ENCODE measurements at regions not wholly inside any gene's neighbourhood (a gene's known extent, or its start where the extent isn't known, plus 50 kb on each side); places are given as distances from the start of the nearest gene placed in this dataset.

- DNase-seq (ENCODE audit: insufficient read length, low spot score): no peak
- FAIRE-seq: no peak
- TF ChIP-seq, protein P1, sequence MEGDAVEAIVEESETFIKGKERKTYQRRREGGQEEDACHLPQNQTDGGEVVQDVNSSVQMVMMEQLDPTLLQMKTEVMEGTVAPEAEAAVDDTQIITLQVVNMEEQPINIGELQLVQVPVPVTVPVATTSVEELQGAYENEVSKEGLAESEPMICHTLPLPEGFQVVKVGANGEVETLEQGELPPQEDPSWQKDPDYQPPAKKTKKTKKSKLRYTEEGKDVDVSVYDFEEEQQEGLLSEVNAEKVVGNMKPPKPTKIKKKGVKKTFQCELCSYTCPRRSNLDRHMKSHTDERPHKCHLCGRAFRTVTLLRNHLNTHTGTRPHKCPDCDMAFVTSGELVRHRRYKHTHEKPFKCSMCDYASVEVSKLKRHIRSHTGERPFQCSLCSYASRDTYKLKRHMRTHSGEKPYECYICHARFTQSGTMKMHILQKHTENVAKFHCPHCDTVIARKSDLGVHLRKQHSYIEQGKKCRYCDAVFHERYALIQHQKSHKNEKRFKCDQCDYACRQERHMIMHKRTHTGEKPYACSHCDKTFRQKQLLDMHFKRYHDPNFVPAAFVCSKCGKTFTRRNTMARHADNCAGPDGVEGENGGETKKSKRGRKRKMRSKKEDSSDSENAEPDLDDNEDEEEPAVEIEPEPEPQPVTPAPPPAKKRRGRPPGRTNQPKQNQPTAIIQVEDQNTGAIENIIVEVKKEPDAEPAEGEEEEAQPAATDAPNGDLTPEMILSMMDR (IDR thresholded peaks at IDR 0.05; ENCODE audit: insufficient read depth, missing control alignments): no peak
These were observed 202.1 kb upstream of the PLXNA2 start for GRCh38 chr1:208446271-208446691.

- DNase-seq (ENCODE audit: insufficient read length, low spot score) (no peak), FAIRE-seq (no peak)
- TF ChIP-seq, protein P1 (IDR thresholded peaks at IDR 0.05; ENCODE audit: insufficient read depth, missing control alignments): no peak
These were observed 204.2 kb upstream of the PLXNA2 start for GRCh38 chr1:208448425-208448824.

DNA sequence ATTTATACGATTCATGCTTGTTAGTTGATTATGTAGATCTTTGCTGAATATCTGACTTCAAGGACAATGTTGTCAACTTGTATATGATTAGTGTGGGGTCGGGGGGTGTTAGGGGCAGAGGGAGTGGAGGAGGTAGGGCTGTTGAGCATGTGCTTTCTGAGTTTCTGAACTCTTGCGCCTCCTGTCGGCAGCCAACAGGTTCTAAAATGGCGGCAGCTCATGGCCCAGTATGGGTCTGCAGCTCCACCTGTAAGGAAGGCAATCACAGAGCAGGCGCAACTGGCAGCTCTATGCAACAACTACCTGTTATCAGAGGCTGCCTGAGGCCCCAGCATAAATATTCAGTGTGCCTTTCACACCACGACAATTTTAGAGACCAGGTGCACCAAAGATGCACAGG, 205.8 kb upstream of the PLXNA2 start:
- TF ChIP-seq, protein P1 (IDR thresholded peaks at IDR 0.05; ENCODE audit: insufficient read depth, missing control alignments): no peak
- DNase-seq (ENCODE audit: insufficient read length, low spot score) (no peak), FAIRE-seq (no peak)

DNA sequence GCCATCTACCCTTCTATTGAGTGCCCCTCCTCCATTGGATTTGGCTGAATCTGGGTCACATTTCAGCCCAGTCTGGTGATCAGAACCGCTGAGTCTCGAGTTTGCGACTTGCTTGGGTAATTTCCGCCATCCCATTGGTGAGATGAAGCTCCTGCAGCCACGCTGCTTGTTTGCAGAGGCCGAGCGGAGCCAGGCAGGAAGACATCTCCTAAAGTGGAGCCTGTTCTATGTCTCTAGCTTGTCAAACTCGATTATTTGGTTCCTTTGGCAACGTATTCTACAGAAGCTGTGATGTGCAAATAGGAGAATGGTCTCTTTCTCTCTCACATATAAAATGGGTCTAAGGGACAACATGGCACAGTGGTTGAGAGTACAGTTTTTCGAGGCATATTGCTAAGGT, 206.8 kb upstream of the PLXNA2 start:
- FAIRE-seq (no peak), DNase-seq (ENCODE audit: insufficient read length, low spot score) (no peak)
- TF ChIP-seq, protein P1 (IDR thresholded peaks at IDR 0.05; ENCODE audit: insufficient read depth, missing control alignments): no peak

DNA sequence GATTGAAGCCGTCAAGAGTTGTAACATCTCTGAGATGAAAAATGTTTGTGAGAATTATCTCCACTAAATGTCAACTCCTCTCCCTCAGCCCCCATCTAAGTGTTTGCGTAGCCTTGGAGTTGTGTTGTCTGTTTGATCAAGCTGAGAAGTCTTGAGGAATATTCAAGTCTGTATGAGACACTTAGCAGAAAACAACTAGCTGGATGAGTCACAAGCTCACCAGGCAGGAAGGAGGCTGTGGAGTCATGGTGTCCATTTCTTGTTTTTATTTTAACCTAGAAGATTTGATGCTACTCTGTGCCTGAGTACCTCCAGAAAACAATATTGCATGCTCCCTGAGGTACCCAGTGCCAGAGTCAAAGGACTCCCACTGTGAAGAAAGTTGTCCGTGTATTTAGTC, 211.6 kb upstream of the PLXNA2 start:
- DNase-seq (ENCODE audit: insufficient read length, low spot score): no peak
- FAIRE-seq: no peak
- TF ChIP-seq, protein P1 (IDR thresholded peaks at IDR 0.05; ENCODE audit: insufficient read depth, missing control alignments): no peak

- TF ChIP-seq, protein P1 (IDR thresholded peaks at IDR 0.05; ENCODE audit: insufficient read depth, missing control alignments): no peak
- FAIRE-seq (no peak), DNase-seq (ENCODE audit: insufficient read length, low spot score) (no peak)
These were observed 212.3 kb upstream of the PLXNA2 start for GRCh38 chr1:208456487-208456886.

GRCh38 chr1:208460823-208461222, 216.6 kb upstream of the PLXNA2 start:
- TF ChIP-seq, protein P1 (IDR thresholded peaks at IDR 0.05; ENCODE audit: insufficient read depth, missing control alignments): no peak
- DNase-seq (ENCODE audit: insufficient read length, low spot score): no peak
- no peak for FAIRE-seq
